ENCODE measurements at regions not wholly inside any gene's neighbourhood (a gene's known extent, or its start where the extent isn't known, plus 50 kb on each side); places are given as distances from the start of the nearest gene placed in this dataset.

DNA sequence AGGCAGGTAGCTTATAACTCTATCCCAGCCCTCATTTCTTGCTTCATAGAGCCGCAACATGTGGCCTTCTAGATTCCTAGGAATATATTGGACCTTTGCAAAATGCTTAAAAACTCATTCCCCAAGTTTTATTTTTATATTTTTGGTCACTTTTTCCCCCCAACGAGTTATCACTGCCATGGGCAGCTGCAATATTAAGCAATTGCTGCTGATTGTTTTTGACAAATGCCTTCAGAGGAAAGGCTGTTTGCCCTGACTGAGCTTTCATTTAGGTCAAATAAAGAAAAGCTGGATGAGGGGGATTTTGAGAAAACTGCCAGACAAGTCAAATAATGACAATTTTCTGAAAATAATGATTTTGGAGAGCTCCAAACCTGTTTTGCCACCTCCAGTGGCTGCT is 976.9 kb upstream of the MBL2 start:
- no peak for DNase-seq (ENCODE audit: low read depth)
- in situ Hi-C loops (cut with HindIII; ENCODE audit: low sequenced_read_pairs) = no loop called here
- TF ChIP-seq, protein P1, sequence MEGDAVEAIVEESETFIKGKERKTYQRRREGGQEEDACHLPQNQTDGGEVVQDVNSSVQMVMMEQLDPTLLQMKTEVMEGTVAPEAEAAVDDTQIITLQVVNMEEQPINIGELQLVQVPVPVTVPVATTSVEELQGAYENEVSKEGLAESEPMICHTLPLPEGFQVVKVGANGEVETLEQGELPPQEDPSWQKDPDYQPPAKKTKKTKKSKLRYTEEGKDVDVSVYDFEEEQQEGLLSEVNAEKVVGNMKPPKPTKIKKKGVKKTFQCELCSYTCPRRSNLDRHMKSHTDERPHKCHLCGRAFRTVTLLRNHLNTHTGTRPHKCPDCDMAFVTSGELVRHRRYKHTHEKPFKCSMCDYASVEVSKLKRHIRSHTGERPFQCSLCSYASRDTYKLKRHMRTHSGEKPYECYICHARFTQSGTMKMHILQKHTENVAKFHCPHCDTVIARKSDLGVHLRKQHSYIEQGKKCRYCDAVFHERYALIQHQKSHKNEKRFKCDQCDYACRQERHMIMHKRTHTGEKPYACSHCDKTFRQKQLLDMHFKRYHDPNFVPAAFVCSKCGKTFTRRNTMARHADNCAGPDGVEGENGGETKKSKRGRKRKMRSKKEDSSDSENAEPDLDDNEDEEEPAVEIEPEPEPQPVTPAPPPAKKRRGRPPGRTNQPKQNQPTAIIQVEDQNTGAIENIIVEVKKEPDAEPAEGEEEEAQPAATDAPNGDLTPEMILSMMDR (IDR thresholded peaks at IDR 0.05; ENCODE audit: low read depth, low read length, missing control alignments) = no peak
- no peak overlapping the region for H3K4me3 ChIP-seq (ENCODE audit: low read depth, low read length)

- TF ChIP-seq, protein P1 (IDR thresholded peaks at IDR 0.05; ENCODE audit: low read depth, low read length, missing control alignments) = no peak
- in situ Hi-C loops (cut with HindIII; ENCODE audit: low sequenced_read_pairs) = no loop called here
- DNase-seq (ENCODE audit: low read depth) = no peak
- H3K4me3 ChIP-seq (ENCODE audit: low read depth, low read length) = no peak overlapping the region
Measured at GRCh38 chr10:53748319-53748718, 975.7 kb upstream of the MBL2 start.

GRCh38 chr10:53744746-53745145 is 972.2 kb upstream of the MBL2 start:
- in situ Hi-C loops (cut with HindIII; ENCODE audit: low sequenced_read_pairs) = no loop called here
- TF ChIP-seq, protein P1 (IDR thresholded peaks at IDR 0.05; ENCODE audit: low read depth, low read length, missing control alignments) = no peak
- H3K4me3 ChIP-seq (ENCODE audit: low read depth, low read length) = no peak overlapping the region
- DNase-seq (ENCODE audit: low read depth) = no peak

DNA sequence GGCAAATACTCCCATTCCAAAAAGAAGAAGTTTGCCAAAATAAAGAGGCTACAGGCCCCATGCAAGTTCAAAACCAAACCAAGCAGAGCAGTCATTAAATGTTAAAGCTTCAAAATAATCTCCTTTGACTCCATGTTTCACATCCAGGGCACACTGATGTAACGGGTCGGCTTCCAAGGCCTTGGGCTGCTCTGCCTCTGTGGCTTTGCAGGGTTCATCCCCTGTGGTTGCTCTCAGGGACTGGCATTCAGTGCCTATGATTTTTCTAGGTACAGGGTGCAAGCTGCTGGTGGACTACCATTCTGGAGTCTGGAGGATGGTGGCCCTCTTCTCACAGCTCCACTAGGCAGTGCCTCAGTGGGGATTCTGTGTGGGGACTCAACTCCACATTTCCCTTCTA is 971.6 kb upstream of the MBL2 start:
- no peak for DNase-seq (ENCODE audit: low read depth)
- in situ Hi-C loops (cut with HindIII; ENCODE audit: low sequenced_read_pairs) = no loop called here
- TF ChIP-seq, protein P1 (IDR thresholded peaks at IDR 0.05; ENCODE audit: low read depth, low read length, missing control alignments) = no peak
- H3K4me3 ChIP-seq (ENCODE audit: low read depth, low read length) = no peak overlapping the region

DNA sequence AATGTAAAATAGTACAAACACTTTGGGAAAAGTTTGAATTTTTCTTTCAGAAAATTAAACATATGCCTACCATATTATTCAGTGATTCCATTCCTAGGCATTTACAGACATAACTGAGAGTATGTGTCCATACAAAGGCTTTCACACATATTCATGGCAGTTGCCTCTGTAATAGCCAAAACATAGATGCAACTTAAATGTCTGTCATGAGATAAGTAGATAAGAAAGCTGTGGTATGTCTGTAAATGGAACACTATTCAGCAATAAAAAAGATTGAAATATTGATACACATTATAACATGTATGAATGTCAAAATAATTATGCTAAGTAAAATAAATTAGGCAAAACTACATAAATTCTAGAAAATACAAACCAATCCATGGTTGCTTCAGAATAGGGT is 964.5 kb upstream of the MBL2 start:
- H3K4me3 ChIP-seq (ENCODE audit: low read depth, low read length) = no peak overlapping the region
- in situ Hi-C loops (cut with HindIII; ENCODE audit: low sequenced_read_pairs) = no loop called here
- TF ChIP-seq, protein P1 (IDR thresholded peaks at IDR 0.05; ENCODE audit: low read depth, low read length, missing control alignments) = no peak
- DNase-seq (ENCODE audit: low read depth) = no peak

DNA sequence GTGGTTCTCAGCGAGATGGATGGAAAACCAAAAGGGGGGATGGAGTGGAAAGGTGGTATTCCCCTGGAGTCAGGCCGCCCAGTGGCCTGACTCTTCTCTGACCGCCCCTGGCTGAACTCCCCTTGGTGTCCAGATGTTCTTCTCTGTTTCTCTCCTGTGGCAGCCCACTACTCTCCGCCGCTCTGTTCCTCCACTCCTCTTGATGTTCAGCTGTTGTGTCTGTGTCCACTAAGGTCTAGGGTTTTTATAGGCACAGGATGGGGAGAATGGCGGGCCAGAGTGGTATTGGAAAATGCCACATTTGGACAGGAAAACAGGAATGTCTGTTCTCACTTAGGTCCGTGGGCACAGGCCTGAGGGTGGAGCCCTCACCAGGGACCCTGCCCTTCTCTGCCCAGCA is 954.3 kb upstream of the MBL2 start:
- DNase-seq (ENCODE audit: low read depth) = no peak
- in situ Hi-C loops (cut with HindIII; ENCODE audit: low sequenced_read_pairs) = no loop called here
- no peak overlapping the region for H3K4me3 ChIP-seq (ENCODE audit: low read depth, low read length)
- TF ChIP-seq, protein P1 (IDR thresholded peaks at IDR 0.05; ENCODE audit: low read depth, low read length, missing control alignments) = no peak

DNA sequence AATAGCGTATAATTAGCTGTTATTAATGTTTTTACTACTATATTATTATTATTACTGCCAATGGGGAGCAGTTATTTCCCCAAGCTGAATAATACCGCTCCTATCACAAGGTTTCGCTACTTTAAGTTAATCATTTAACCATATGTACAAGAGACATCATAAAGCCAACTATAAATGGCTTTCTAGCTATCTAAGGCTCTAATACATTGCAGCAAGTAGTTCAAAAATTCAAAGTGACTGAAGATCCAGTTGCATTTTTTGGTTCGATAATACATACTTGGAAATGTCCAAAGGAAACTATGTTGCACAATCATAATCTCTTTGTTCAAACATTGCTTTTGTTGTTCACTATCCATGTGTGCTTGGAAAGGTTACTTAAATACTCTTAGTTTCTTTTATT is 952.0 kb upstream of the MBL2 start:
- TF ChIP-seq, protein P1 (IDR thresholded peaks at IDR 0.05; ENCODE audit: low read depth, low read length, missing control alignments) = no peak
- in situ Hi-C loops (cut with HindIII; ENCODE audit: low sequenced_read_pairs) = no loop called here
- no peak overlapping the region for H3K4me3 ChIP-seq (ENCODE audit: low read depth, low read length)
- no peak for DNase-seq (ENCODE audit: low read depth)

All from astrocyte of the cerebellum (primary cell).